Stimulated activated CD8-positive, alpha-beta memory T cell treated with anti-CD3 and anti-CD28 coated beads, Interleukin-12 subunit alpha, Interleukin-12 subunit beta, amount 100 ng/mL, for 1 hour (primary cell): ENCODE measurements at regions not wholly inside any gene's neighbourhood (a gene's known extent, or its start where the extent isn't known, plus 50 kb on each side); places are given as distances from the start of the nearest gene placed in this dataset.

ENCODE experiments used
- DNase-seq: peaks from one replicate; pipeline ENCODE4 v3.0.0-alpha.2; 2020; ENCODE audit warnings: low read depth

DNA sequence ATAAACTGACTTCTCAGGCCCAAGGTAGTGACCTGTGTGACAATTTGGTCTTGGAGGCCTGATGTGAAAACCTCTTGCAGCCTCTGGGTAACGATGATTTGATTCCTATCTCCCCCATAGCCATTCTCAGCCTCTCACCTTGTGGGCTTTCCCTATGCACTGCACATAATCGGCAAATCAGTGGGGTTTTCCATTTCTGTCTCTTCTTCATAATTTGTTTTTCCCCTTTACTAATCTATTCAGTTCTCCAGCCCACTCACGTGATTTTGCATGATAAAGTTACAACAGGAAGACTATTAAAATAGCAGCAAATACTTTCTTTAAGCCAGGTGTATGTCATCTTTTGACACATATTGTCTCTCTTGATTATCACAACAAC, 893.7 kb downstream of the TFAP2A start:
- no peak for DNase-seq

GRCh38 chr6:9520417-9521151, 894.3 kb downstream of the TFAP2A start:
- no peak for DNase-seq

DNA sequence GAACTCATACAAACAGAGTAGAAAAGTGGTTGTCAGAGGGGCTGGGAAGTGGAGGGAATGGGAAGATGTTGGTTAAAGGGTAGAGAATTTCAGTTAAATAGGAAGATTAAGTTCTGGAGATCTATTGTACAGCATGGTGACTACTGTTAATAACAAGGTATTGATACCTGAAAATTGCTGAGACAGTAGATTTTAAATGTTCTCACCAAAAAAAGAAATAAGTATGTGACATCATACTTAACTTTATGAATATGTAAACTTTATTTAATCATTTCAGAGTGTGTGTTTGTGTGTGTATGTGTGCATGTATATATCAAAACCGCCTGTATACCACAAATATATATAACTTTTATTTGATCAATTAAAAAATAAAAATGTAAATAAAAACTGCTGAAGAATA, 896.4 kb downstream of the TFAP2A start:
- DNase-seq: no peak

- DNase-seq: no peak
Observed at GRCh38 chr6:9517806-9518205, 897.1 kb downstream of the TFAP2A start.

- no peak for DNase-seq
Observed at GRCh38 chr6:9515633-9516606, 899.0 kb downstream of the TFAP2A start.

DNA sequence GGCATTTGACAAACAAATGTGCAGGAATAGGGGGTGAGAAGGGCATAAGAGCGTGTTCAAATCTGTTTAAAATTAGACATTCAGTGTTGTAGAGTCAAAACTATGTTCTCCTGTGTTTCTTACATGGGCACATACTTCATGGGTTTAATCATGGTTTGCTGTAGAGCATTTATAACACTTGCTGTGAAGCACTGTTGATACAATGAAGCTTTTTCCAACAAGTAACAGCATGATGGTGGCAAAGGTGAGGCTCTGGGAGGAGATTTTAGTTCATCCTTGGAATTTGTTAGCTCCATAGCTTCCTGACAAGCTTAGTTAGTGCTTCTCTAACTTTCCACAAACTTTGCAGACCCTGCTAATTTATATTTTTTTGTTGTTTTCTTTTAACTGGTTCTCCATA, 900.7 kb downstream of the TFAP2A start:
- DNase-seq: no peak

GRCh38 chr6:9511157-9511556, 903.7 kb downstream of the TFAP2A start:
- DNase-seq: no peak

DNA sequence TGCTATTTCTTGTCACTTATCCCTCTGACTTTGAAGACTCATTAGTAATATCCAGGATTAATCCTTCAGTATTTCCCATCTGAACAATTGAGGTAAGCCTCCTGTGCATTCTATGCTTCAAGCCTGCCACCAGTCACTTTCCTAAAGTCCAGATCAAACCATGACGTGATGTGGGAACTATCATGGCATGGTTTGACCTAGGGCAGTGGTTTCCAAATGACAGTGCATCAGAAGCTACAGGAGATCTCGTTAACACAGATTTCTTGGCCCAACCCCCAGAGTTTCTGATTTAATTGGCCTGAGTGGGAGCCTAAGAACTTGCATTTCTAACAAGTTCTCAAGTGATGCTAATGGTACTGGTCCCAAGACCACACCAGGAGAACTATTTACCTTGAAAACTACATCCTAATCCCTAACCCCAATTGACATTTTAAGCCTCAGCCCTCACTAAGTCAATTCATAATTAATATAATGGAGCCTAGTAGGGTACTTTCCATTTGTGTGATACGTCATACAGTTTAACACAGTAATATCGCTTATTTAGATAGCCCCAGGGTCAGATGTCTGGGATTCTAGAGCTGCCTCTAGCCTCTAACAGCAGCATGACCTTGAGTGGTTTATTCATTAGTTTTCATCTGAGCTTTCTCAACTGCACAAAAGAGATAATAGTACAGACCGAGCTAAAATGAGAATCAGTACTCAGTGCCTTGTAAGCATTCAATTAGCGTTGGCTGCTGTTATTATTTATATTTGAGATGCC, 907.6 kb downstream of the TFAP2A start:
- DNase-seq: no peak

- DNase-seq: no peak
Observed at GRCh38 chr6:9504191-9504590, 910.7 kb downstream of the TFAP2A start.

DNA sequence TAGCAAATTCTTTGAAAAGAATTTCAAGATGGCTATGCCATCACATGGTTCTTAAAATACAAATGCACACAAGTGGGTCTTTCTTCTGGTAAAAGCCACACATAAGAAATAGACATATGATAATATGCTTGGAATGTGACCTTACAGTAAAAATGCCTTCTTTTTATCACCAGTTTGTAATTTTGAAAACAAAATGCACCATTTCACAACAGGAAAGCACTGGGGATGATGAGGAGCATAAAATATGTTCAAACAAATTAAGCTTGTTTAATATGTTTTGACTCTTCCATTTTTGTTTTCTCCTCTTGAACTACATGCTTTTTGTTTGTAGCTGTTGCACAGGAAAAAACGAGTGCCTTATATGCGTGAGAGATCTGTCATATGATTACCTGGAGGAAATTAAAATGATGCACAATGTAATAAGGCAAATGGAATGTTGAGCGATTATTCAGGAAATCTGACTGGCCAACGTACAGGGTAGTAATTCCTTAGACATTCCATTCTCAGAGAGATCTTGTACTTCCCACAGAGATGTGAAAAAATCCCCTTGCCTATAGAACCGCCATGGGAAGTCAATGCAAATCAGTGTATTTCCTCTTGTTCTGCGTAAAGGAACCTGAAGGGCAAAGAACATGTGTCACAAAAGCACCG, 911.6 kb downstream of the TFAP2A start:
- no peak for DNase-seq

DNA sequence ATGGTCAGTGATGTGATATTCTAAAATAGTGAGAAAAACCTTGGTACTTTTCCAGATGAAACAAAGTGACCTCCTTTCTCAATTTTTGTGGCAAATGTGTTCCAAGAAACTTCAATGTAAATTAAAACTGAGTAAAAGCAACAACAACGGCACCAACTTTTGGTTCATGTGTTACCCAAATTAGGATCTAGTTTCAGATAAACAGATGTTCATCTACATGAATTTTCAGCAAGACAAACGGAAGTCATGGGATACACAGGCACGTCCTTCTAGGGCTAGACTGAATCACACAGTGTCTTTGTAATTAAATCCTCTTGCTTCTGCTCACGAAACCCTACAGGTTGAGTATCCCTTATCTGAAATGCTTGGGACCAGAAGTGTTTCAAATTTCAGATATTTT, 915.2 kb downstream of the TFAP2A start:
- DNase-seq: no peak

DNA sequence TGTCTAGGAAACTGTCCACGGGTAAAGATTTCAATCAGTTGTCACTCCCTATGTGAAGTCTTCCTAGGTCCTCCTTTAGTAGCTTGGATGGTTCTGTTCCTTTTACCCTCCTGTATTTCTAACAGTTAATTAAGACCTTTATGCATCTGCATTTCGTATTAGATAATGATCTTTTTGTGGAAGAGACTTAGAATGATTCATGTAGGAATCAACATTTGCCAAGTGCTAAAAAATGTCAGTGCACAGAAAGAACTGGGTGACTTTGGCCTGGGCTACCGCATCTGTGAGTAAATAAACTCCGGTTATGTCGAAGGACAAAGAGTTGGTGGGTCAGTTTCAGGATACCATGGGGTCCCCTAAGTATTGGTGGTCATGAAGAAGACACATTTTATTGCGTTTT, 918.0 kb downstream of the TFAP2A start:
- no peak for DNase-seq

GRCh38 chr6:9494864-9495263, 920.0 kb downstream of the TFAP2A start:
- no peak for DNase-seq

GRCh38 chr6:9492790-9493189, 922.1 kb downstream of the TFAP2A start:
- DNase-seq: no peak

GRCh38 chr6:9487128-9487527, 927.7 kb downstream of the TFAP2A start:
- DNase-seq: no peak

GRCh38 chr6:9485992-9486391, 928.9 kb downstream of the TFAP2A start:
- DNase-seq: no peak

DNA sequence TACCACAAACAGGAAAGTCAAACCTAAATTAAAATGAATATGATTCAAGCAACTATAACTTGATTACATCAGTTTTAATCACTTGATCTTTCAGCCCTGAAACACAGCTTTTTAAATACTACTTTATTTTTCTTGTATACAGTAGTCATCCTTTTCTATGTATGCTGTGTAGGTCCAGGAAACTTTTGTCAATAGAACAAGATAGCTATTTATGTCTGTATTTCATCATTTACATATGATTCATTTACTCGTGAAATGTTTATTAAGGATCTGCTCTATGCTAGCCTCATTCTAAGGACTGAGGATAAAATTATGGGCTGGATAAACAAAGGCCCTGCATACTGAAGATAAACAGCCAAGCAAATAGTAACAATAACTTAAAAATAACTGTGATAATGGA, 930.2 kb downstream of the TFAP2A start:
- DNase-seq: no peak

- DNase-seq: no peak
Observed at GRCh38 chr6:9484091-9484490, 930.8 kb downstream of the TFAP2A start.

- no peak for DNase-seq
Observed at GRCh38 chr6:9482030-9482738, 932.7 kb downstream of the TFAP2A start.

DNA sequence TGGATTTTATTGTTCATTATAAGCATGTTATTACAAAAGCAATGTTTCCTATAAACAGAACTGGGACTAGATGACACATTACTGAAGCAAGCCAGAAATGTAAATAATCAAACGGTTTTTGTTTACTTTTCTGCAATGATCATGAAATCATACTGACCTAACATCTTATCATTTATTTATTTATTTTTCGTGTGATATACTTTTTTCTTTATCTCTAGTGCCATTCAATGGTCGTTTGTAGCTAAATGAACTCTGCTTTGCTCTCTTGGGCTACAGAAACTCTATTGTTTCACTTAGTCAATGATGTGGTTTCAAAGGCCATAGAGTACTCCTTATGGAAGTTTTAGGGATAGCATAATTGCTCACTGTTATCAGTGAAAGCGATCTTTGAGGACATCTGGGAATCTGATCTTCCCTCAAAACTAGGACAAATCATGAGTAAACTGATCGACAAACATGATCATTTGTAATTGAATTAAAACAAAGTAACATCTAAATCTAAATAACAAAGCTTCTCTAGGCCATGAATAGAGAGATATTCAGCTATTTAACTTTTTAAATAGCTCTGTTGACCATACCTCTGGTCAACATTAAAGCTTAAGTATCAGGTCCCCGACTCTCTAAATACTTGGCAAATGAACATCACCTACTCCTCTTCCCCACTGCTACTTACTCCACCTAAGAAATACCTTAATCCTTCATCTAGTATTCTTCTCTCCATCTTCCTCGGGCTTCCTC, 933.4 kb downstream of the TFAP2A start:
- DNase-seq: no peak

- DNase-seq: no peak
Observed at GRCh38 chr6:9468277-9468676, 946.6 kb downstream of the TFAP2A start.
